H1 (cell line): ENCODE measurements at regions not wholly inside any gene's neighbourhood (a gene's known extent, or its start where the extent isn't known, plus 50 kb on each side); places are given as distances from the start of the nearest gene placed in this dataset.

Source experiments
- CTCF ChIA-PET: fragments of 300-600 bp; sonication (Branson Sonifier 250); formaldehyde crosslinking; loops from one replicate; lab custom pipeline; 2021; ENCODE audit not compliant: partially characterized antibody; lab: Charles Lee
- POLR2A ChIA-PET: fragments of 300-600 bp; sonication (Branson Sonifier 250); formaldehyde crosslinking; loops from one replicate; lab custom pipeline; 2021; ENCODE audit warnings: inconsistent platforms; ENCODE audit not compliant: partially characterized antibody; lab: Charles Lee
- DNase-seq, 2 experiments: peaks; one replicate each; pipeline versions ENCODE4 v3.0.0 to v3.0.0-alpha.2; 2010 to 2022; ENCODE audit warnings: low spot score in 2 of 2, low read depth in 1 of 2, mixed read lengths in 1 of 2
- FAIRE-seq: peaks from 2 replicates; lab custom pipeline; 2011; peaks lifted over from hg19 to GRCh38; lab: Jason Lieb, UNC
- H2AFZ ChIP-seq: 2 replicates; pipeline ENCODE4 v1.8.1; 2012; ENCODE audit warnings: low read length, inconsistent platforms
- H2AK5ac ChIP-seq: 2 replicates; pipeline ENCODE4 v1.6.1; 2013; ENCODE audit warnings: low read depth, low read length
- H2BK120ac ChIP-seq: replicated peaks from 2 replicates; pipeline ENCODE3; 2013; ENCODE audit warnings: low read depth, low read length, inconsistent platforms
- H2BK12ac ChIP-seq: 2 replicates; pipeline ENCODE4 v1.6.1; 2013; ENCODE audit warnings: low read depth, low read length
- H2BK15ac ChIP-seq: 2 replicates; pipeline ENCODE4 v1.6.1; 2013; ENCODE audit warnings: low read length
- H2BK20ac ChIP-seq: 2 replicates; pipeline ENCODE4 v1.6.1; 2013; ENCODE audit warnings: low read length
- H2BK5ac ChIP-seq: 2 replicates; pipeline ENCODE4 v1.6.1; 2013; ENCODE audit warnings: low read depth, low read length
- H3K14ac ChIP-seq: 2 replicates; pipeline ENCODE4 v1.6.1; 2013; ENCODE audit warnings: inconsistent platforms; ENCODE audit not compliant: insufficient read length
- H3K18ac ChIP-seq: 2 replicates; pipeline ENCODE4 v1.6.1; 2013; ENCODE audit warnings: low read length; ENCODE audit errors: extremely low read depth
- H3K23ac ChIP-seq: 2 replicates; pipeline ENCODE4 v1.6.1; 2013; ENCODE audit warnings: inconsistent platforms; ENCODE audit not compliant: insufficient read length
- H3K23me2 ChIP-seq: 2 replicates; pipeline ENCODE4 v1.6.1; 2013; ENCODE audit warnings: low read depth, low read length
- H3K27ac ChIP-seq: 2 replicates; pipeline ENCODE4 v1.6.1; 2011; ENCODE audit warnings: low read depth, low read length, inconsistent platforms
- H3K27me3 ChIP-seq, 4 experiments: replicated peaks in 1 of 4; 1 replicate in 1 of 4; 2 replicates in 3 of 4; pipeline versions ENCODE4 v1.6.1 to v1.8.1; 2011 to 2013; ENCODE audit warnings: low read length in 3 of 4, mild to moderate bottlenecking in 3 of 4, inconsistent platforms in 2 of 4, mixed read lengths in 2 of 4, moderate library complexity in 1 of 4; ENCODE audit not compliant: control insufficient read depth in 3 of 4, insufficient read depth in 3 of 4; ENCODE audit errors: extremely low read depth in 1 of 4
- H3K36me3 ChIP-seq, 4 experiments: 2 replicates each; pipeline versions ENCODE4 v1.6.1 to v1.8.1; 2011 to 2013; ENCODE audit warnings: mild to moderate bottlenecking in 4 of 4, low read length in 3 of 4, moderate library complexity in 2 of 4, control low read depth in 1 of 4, inconsistent platforms in 1 of 4; ENCODE audit not compliant: insufficient read depth in 4 of 4, control insufficient read depth in 2 of 4
- H3K4ac ChIP-seq: replicated peaks from 2 replicates; pipeline ENCODE3; 2013; ENCODE audit warnings: low read length, low read depth, mixed read lengths, inconsistent platforms; ENCODE audit not compliant: insufficient read length
- H3K4me1 ChIP-seq, 4 experiments: replicated peaks in 1 of 4; 1 replicate in 1 of 4; 2 replicates in 3 of 4; pipeline versions ENCODE4 v1.6.1 to v1.8.1; 2011 to 2013; ENCODE audit warnings: low read length in 3 of 4, inconsistent platforms in 2 of 4, mixed read lengths in 1 of 4; ENCODE audit not compliant: insufficient read depth in 4 of 4, control insufficient read depth in 3 of 4
- H3K4me2 ChIP-seq, 2 experiments: 2 replicates each; pipeline versions ENCODE4 v1.6.1 to v1.8.1; 2011 to 2013; ENCODE audit warnings: low read depth in 2 of 2, low read length in 2 of 2, control low read depth in 1 of 2, inconsistent platforms in 1 of 2, mild to moderate bottlenecking in 1 of 2; ENCODE audit not compliant: insufficient read depth in 1 of 2
- H3K4me3 ChIP-seq, 4 experiments: fragments of 200-600, 300-600 bp in 1 of 4; sonication (generic), shearing (Covaris generic), sonication (Bioruptor Twin) in 1 of 4; 2 replicates each; pipeline versions ENCODE4 v1.5.1 to v1.8.1; 2011 to 2016; ENCODE audit warnings: low read length in 4 of 4, low read depth in 3 of 4, control low read depth in 2 of 4, inconsistent platforms in 2 of 4, mild to moderate bottlenecking in 2 of 4, mixed read lengths in 1 of 4, moderate library complexity in 1 of 4; ENCODE audit not compliant: insufficient read depth in 2 of 4; ENCODE audit errors: extremely low read depth in 1 of 4
- H3K56ac ChIP-seq: replicated peaks from 2 replicates; pipeline ENCODE3; 2013; ENCODE audit warnings: low read depth, mild to moderate bottlenecking, mixed read lengths, low read length, inconsistent platforms; ENCODE audit not compliant: insufficient read length
- H3K79me1 ChIP-seq: 2 replicates; pipeline ENCODE4 v1.6.1; 2013; ENCODE audit warnings: low read depth, low read length, control low read depth
- H3K79me2 ChIP-seq, 2 experiments: 2 replicates each; pipeline versions ENCODE4 v1.6.1 to v1.8.1; 2012 to 2013; ENCODE audit warnings: low read length in 2 of 2, mild to moderate bottlenecking in 2 of 2, inconsistent platforms in 1 of 2; ENCODE audit not compliant: insufficient read depth in 2 of 2, control insufficient read depth in 1 of 2
- H3K9ac ChIP-seq, 4 experiments: replicated peaks in 1 of 4; 1 replicate in 1 of 4; 2 replicates in 3 of 4; pipeline versions ENCODE4 v1.6.1 to v1.8.1; 2011 to 2013; ENCODE audit warnings: low read depth in 3 of 4, low read length in 3 of 4, control low read depth in 2 of 4, mild to moderate bottlenecking in 2 of 4, moderate library complexity in 2 of 4, inconsistent platforms in 1 of 4; ENCODE audit errors: extremely low read depth in 1 of 4
- H3K9me3 ChIP-seq, 2 experiments: 2 replicates each; pipeline versions ENCODE4 v1.6.1 to v1.8.1; 2012 to 2013; ENCODE audit warnings: mild to moderate bottlenecking in 2 of 2, moderate library complexity in 2 of 2, control low read depth in 1 of 2, inconsistent platforms in 1 of 2, low read depth in 1 of 2, low read length in 1 of 2, mixed read lengths in 1 of 2; ENCODE audit not compliant: insufficient read depth in 2 of 2
- H4K20me1 ChIP-seq, 2 experiments: replicated peaks in 1 of 2; 2 replicates each; pipeline versions ENCODE3 to v1.8.1; 2011 to 2013; ENCODE audit warnings: inconsistent platforms in 2 of 2, low read length in 2 of 2, mild to moderate bottlenecking in 1 of 2; ENCODE audit not compliant: insufficient read depth in 2 of 2, control insufficient read depth in 1 of 2
- H4K5ac ChIP-seq: 2 replicates; pipeline ENCODE4 v1.6.1; 2013; ENCODE audit warnings: low read length, low read depth, mixed read lengths, inconsistent platforms; ENCODE audit not compliant: insufficient read length
- H4K8ac ChIP-seq: 2 replicates; pipeline ENCODE4 v1.8.0; 2013; ENCODE audit warnings: mild to moderate bottlenecking, moderate library complexity, low read length, inconsistent platforms; ENCODE audit not compliant: insufficient read depth; ENCODE audit errors: extremely low read depth
- H4K91ac ChIP-seq: replicated peaks from 2 replicates; pipeline ENCODE3; 2013; ENCODE audit warnings: low read length, mixed read lengths, inconsistent platforms; ENCODE audit not compliant: insufficient read length
- BRCA1 ChIP-seq: IDR thresholded peaks from 2 replicates; pipeline ENCODE4 v1.6.1; 2012; ENCODE audit warnings: low read depth, low read length, improper control_type of control experiment
- EGR1 ChIP-seq: IDR thresholded peaks from 2 replicates; pipeline ENCODE4 v1.6.1; 2011; ENCODE audit warnings: low read depth, low read length, borderline replicate concordance
- EZH2 ChIP-seq: fragments of 200-600 bp; sonication (generic); IDR thresholded peaks from 2 replicates; pipeline ENCODE4 v1.7.1; 2012; ENCODE audit warnings: low read depth, mild to moderate bottlenecking, moderate library complexity, low read length, inconsistent platforms; ENCODE audit not compliant: severe bottlenecking
- HDAC2 ChIP-seq, 2 experiments: fragments of 300-600 bp in 1 of 2; sonication (generic) in 1 of 2; IDR thresholded peaks; 2 replicates each; pipeline ENCODE4 v1.6.1; 2011 to 2012; ENCODE audit warnings: low read depth in 2 of 2, low read length in 2 of 2, mild to moderate bottlenecking in 2 of 2, moderate library complexity in 2 of 2, borderline replicate concordance in 1 of 2, inconsistent platforms in 1 of 2
- HDAC6 ChIP-seq: IDR thresholded peaks from one replicate; pipeline ENCODE4 v1.7.1; 2012; ENCODE audit warnings: low read depth, mild to moderate bottlenecking, inconsistent platforms, low read length, moderate library complexity
- RBBP5 ChIP-seq: IDR thresholded peaks from 2 replicates; pipeline ENCODE4 v1.7.1; 2012; ENCODE audit warnings: low read depth, mild to moderate bottlenecking, inconsistent platforms, low read length, moderate library complexity, borderline replicate concordance
- RNF2 ChIP-seq: fragments of 200-900, 300-1000 bp; sonication (generic); IDR thresholded peaks from 2 replicates; pipeline ENCODE4 v1.7.1; 2016; ENCODE audit warnings: borderline replicate concordance, low read depth, mild to moderate bottlenecking, antibody characterized with exemption, low read length; ENCODE audit not compliant: poor library complexity, severe bottlenecking; ENCODE audit errors: missing control alignments
- SP4 ChIP-seq: IDR thresholded peaks from 2 replicates; pipeline ENCODE4 v1.6.1; 2012; ENCODE audit warnings: low read length, inconsistent platforms
- TAF1 ChIP-seq: IDR thresholded peaks from 2 replicates; pipeline ENCODE4 v1.6.1; 2011; ENCODE audit warnings: mild to moderate bottlenecking, low read depth, low read length
- TEAD4 ChIP-seq: IDR thresholded peaks from 2 replicates; pipeline ENCODE4 v1.6.1; 2012; ENCODE audit warnings: low read depth, low read length, inconsistent platforms, mixed read lengths
- YY1 ChIP-seq: IDR thresholded peaks from 2 replicates; pipeline ENCODE4 v1.6.1; 2011; ENCODE audit warnings: low read depth, mild to moderate bottlenecking, low read length
- WGBS, 2 experiments: shearing (Covaris generic) in 1 of 2; methylation state at CpG; one replicate each; pipeline versions ENCODE4 v1.1.6 to v1.1.7; 2013 to 2015; ENCODE audit warnings: low lambda C conversion rate in 2 of 2, mixed read lengths in 2 of 2, inconsistent platforms in 1 of 2, low coverage in 1 of 2, missing lambda C conversion rate in 1 of 2; ENCODE audit not compliant: insufficient replicate concordance in 2 of 2, insufficient coverage in 1 of 2, insufficient read length in 1 of 2; ENCODE audit errors: extremely low coverage in 1 of 2, missing lambda C conversion rate in 1 of 2; 5-methylcytosine and 5-hydroxymethylcytosine counted together

- Histone ChIP-seq H3K36me3 (no peaks in the 10 kb centered on the region), H3K18ac (no peak overlapping the region), H2BK120ac (no peak overlapping the region), H3K4me2 (no peak overlapping the region), H2AFZ (peak overlapping the region; percentile 96; the same call in 1 of the 2 replicates), H3K56ac (no peak overlapping the region), H3K4me1 (peaks cover 0 to 2% (median 0%) of the 10 kb centered on the region in 4 experiments; a peak in 1 of 7 replicates), H3K79me2 (no peaks in the 10 kb centered on the region), H2BK5ac (no peak overlapping the region), H3K79me1 (no peaks in the 10 kb centered on the region), H3K14ac (no peak overlapping the region), H3K9me3 (no peaks in the 10 kb centered on the region), H4K8ac (no peak overlapping the region), H3K4me3 (no peak overlapping the region), H3K4ac (no peak overlapping the region), H3K27ac (no peak overlapping the region), H4K5ac (no peak overlapping the region), H3K23ac (no peak overlapping the region), H3K27me3 (no peaks in the 10 kb centered on the region), H2BK20ac (no peak overlapping the region), H2BK12ac (no peak overlapping the region), H3K9ac (no peak overlapping the region), H2AK5ac (no peak overlapping the region), H3K23me2 (no peaks in the 10 kb centered on the region), H2BK15ac (no peak overlapping the region), H4K91ac (no peak overlapping the region), H4K20me1 (no peaks in the 10 kb centered on the region)
- no peak for DNase-seq
- 93% methylated on average over 13 of the region's 13 CpGs; no CpG with 5 or more reads in 1 of the 2 experiments for WGBS, 2 experiments
- ChIA-PET POLR2A (no interaction called here), CTCF (interaction anchor here (0.8 to 1.2 kb wide), 3 partner anchors 16 to 108 kb away, joined by 3 to 5 read pairs (median 4); no protein-coding TSS in a partner anchor)
- TF ChIP-seq EGR1: no peak
- no peak for TF ChIP-seq EZH2
- TF ChIP-seq TEAD4: no peak
- TF ChIP-seq RNF2: no peak
- no peak for TF ChIP-seq TAF1
- no peak for TF ChIP-seq HDAC2 (IDR thresholded peaks at IDR 0.05; ENCODE audit: borderline replicate concordance in 1 of 2, low read depth in 2 of 2, low read length in 2 of 2)
- no peak for TF ChIP-seq HDAC6
- TF ChIP-seq RBBP5: no peak
- no peak for TF ChIP-seq BRCA1
- TF ChIP-seq SP4: no peak
- no peak for TF ChIP-seq YY1
- FAIRE-seq: no peak
Observed at GRCh38 chr6:105900125-105900937, 185.8 kb upstream of the PRDM1 start.
